HCT116 (cell line): ENCODE measurements at regions not wholly inside any gene's neighbourhood (a gene's known extent, or its start where the extent isn't known, plus 50 kb on each side); places are given as distances from the start of the nearest gene placed in this dataset.

ENCODE experiments used
- ATAC-seq: fragments of 200-7000 bp; cut with Tn5 transposase; 2 replicates; pipeline ENCODE4 v1.9.1; 2020; ENCODE audit warnings: mild to moderate bottlenecking, moderate library complexity
- BruUV-seq: library from RNA; stranded (reverse); fragments of 400-500 nt; replicated peaks from 2 replicates; lab custom pipeline; 2021; lab: Mats Ljungman, UMichigan
- CTCF ChIA-PET: fragments of 300-600 bp; sonication (Branson Sonifier 250); formaldehyde crosslinking; loops from one replicate; lab custom pipeline; 2021; ENCODE audit warnings: antibody characterized with exemption; lab: Charles Lee
- POLR2A ChIA-PET: fragments of 300-600, 350-600 bp; sonication (Branson Sonifier 250); formaldehyde crosslinking; loops from one replicate; lab custom pipeline; 2021; ENCODE audit warnings: antibody characterized with exemption; lab: Charles Lee
- RAD21 ChIA-PET, 2 experiments: fragments of 300-600 bp; sonication (Branson Sonifier 250); formaldehyde crosslinking; loops; one replicate each; lab custom pipeline; 2023; ENCODE audit warnings: low total read pairs in 2 of 2; ENCODE audit not compliant: uncharacterized antibody in 2 of 2, unreplicated experiment in 2 of 2, low non-redundant PET in 1 of 2; lab: Charles Lee
- DNase-seq: peaks from one replicate; pipeline ENCODE4 v3.0.0-alpha.2; 2010; ENCODE audit warnings: low read depth, low spot score
- H2AFZ ChIP-seq: fragments of 200-600 bp; shearing (Covaris generic), sonication (generic); 2 replicates; pipeline ENCODE4 v1.6.1; 2017; ENCODE audit warnings: low read depth, mixed run types, mixed read lengths, antibody characterized with exemption, low read length; ENCODE audit not compliant: poor library complexity, severe bottlenecking
- H3K27ac ChIP-seq: 2 replicates; pipeline ENCODE4 v1.5.1; 2012; ENCODE audit warnings: low read depth, low read length
- H3K27me3 ChIP-seq: fragments of 200-600 bp; sonication (generic); 2 replicates; pipeline ENCODE4 v1.6.1; 2016; ENCODE audit warnings: mixed run types, low read length, mixed read lengths; ENCODE audit not compliant: insufficient read depth
- H3K36me3 ChIP-seq, 2 experiments: fragments of 200-500 bp in 1 of 2; fragments of 200-600 bp in 1 of 2; sonication (Bioruptor generic) in 1 of 2; sonication (generic) in 1 of 2; 2 replicates each; pipeline versions ENCODE4 v1.5.1 to v1.6.1; 2014 to 2016; ENCODE audit warnings: low read length in 2 of 2, inconsistent platforms in 1 of 2, mixed read lengths in 1 of 2, mixed run types in 1 of 2; ENCODE audit not compliant: insufficient read depth in 2 of 2, control insufficient read depth in 1 of 2
- H3K4me1 ChIP-seq, 2 experiments: fragments of 200-600 bp in 1 of 2; sonication (generic) in 1 of 2; 2 replicates each; pipeline versions ENCODE4 v1.5.1 to v1.6.1; 2012 to 2017; ENCODE audit warnings: low read length in 2 of 2, inconsistent platforms in 1 of 2, mild to moderate bottlenecking in 1 of 2, mixed read lengths in 1 of 2, mixed run types in 1 of 2, moderate library complexity in 1 of 2; ENCODE audit not compliant: insufficient read depth in 2 of 2, control insufficient read depth in 1 of 2
- H3K4me2 ChIP-seq: fragments of 200-600 bp; sonication (generic); 2 replicates; pipeline ENCODE4 v1.6.1; 2017; ENCODE audit warnings: mixed run types, low read length, mixed read lengths
- H3K4me3 ChIP-seq, 2 experiments: fragments of 200-600 bp in 1 of 2; sonication (generic) in 1 of 2; replicated peaks in 1 of 2; 2 replicates each; pipeline ENCODE4 v1.5.1; 2011 to 2016; ENCODE audit warnings: low read length in 2 of 2, control low read depth in 1 of 2, low read depth in 1 of 2, mild to moderate bottlenecking in 1 of 2, mixed read lengths in 1 of 2, mixed run types in 1 of 2
- H3K79me2 ChIP-seq: fragments of 200-600 bp; sonication (generic); 2 replicates; pipeline ENCODE4 v1.6.1; 2017; ENCODE audit warnings: mild to moderate bottlenecking, mixed run types, low read length, moderate library complexity, mixed read lengths; ENCODE audit not compliant: insufficient read depth
- H3K9ac ChIP-seq: fragments of 200-600 bp; sonication (generic); 2 replicates; pipeline ENCODE4 v1.6.1; 2016; ENCODE audit warnings: low read length, mixed read lengths
- H3K9me2 ChIP-seq: fragments of 200-600 bp; sonication (generic), shearing (Covaris generic); 2 replicates; pipeline ENCODE4 v1.6.1; 2017; ENCODE audit warnings: mixed run types, mild to moderate bottlenecking, moderate library complexity; ENCODE audit not compliant: insufficient read depth
- H3K9me3 ChIP-seq, 2 experiments: fragments of 200-500 bp in 1 of 2; fragments of 200-600 bp in 1 of 2; sonication (Bioruptor generic) in 1 of 2; sonication (generic) in 1 of 2; 2 replicates each; pipeline ENCODE4 v1.6.1; 2014 to 2017; ENCODE audit warnings: low read length in 2 of 2, mixed read lengths in 2 of 2, inconsistent platforms in 1 of 2, low read depth in 1 of 2, mild to moderate bottlenecking in 1 of 2, mixed run types in 1 of 2, moderate library complexity in 1 of 2; ENCODE audit not compliant: control insufficient read depth in 1 of 2, insufficient read depth in 1 of 2
- H4K20me1 ChIP-seq: fragments of 200-600 bp; sonication (generic), shearing (Covaris generic); 2 replicates; pipeline ENCODE4 v1.6.1; 2017; ENCODE audit warnings: mixed run types, mild to moderate bottlenecking, moderate library complexity; ENCODE audit not compliant: insufficient read depth
- CBX3 ChIP-seq: IDR thresholded peaks from 2 replicates; pipeline ENCODE4 v1.6.1; 2012; ENCODE audit warnings: low read depth
- EGR1 ChIP-seq: IDR thresholded peaks from 2 replicates; pipeline ENCODE4 v1.6.1; 2012; ENCODE audit warnings: low read depth
- EZH2 ChIP-seq: fragments of 200-600 bp; sonication (generic); IDR thresholded peaks from 2 replicates; pipeline ENCODE4 v1.6.1; 2017; ENCODE audit warnings: antibody characterized with exemption, mixed run types
- FOSL1 ChIP-seq: IDR thresholded peaks from 2 replicates; pipeline ENCODE4 v1.6.1; 2012; ENCODE audit warnings: low read depth
- MAX ChIP-seq: IDR thresholded peaks from 2 replicates; pipeline ENCODE4 v1.6.1; 2012
- POLR2AphosphoS5 ChIP-seq: IDR thresholded peaks from 2 replicates; pipeline ENCODE4 v1.6.1; 2011; ENCODE audit warnings: mild to moderate bottlenecking, low read depth, low read length, moderate library complexity
- SP1 ChIP-seq: IDR thresholded peaks from 2 replicates; pipeline ENCODE4 v1.6.1; 2012; ENCODE audit warnings: low read depth
- SRF ChIP-seq: IDR thresholded peaks from 2 replicates; pipeline ENCODE4 v1.6.1; 2012; ENCODE audit warnings: low read depth
- TCF7L2 ChIP-seq: IDR thresholded peaks from 2 replicates; pipeline ENCODE4 v1.7.0; 2011; ENCODE audit warnings: borderline replicate concordance, inconsistent platforms; ENCODE audit not compliant: insufficient read depth, insufficient read length; ENCODE audit errors: extremely low read depth
- YY1 ChIP-seq: IDR thresholded peaks from 2 replicates; pipeline ENCODE4 v1.6.1; 2011; ENCODE audit warnings: low read length, low read depth, moderate library complexity, mild to moderate bottlenecking; ENCODE audit not compliant: insufficient replicate concordance; ENCODE audit errors: extremely low read depth
- intact Hi-C: fragments of 100-400 bp; cut with micrococcal nuclease; formaldehyde crosslinking; loops from 2 replicates; pipeline ENCODE4 v1.10.0; 2022
- TF ChIP-seq, protein P1 (sequence below): IDR thresholded peaks from 2 replicates; pipeline ENCODE4 v1.6.1; 2012
- TF ChIP-seq, protein P2 (sequence below): IDR thresholded peaks from 2 replicates; pipeline ENCODE4 v1.6.1; 2011; ENCODE audit warnings: mild to moderate bottlenecking, low read length, moderate library complexity; ENCODE audit not compliant: insufficient replicate concordance; ENCODE audit errors: extremely low read depth
- TF ChIP-seq, protein P3 (sequence below): IDR thresholded peaks from 2 replicates; pipeline ENCODE4 v1.6.1; 2012; ENCODE audit warnings: low read depth

- H3K4me3 ChIP-seq = no peak overlapping the region
- TF ChIP-seq CBX3 = no peak
- no peak for TF ChIP-seq SRF
- TF ChIP-seq POLR2AphosphoS5 = no peak
- no peak for TF ChIP-seq MAX
- no peak for TF ChIP-seq YY1
- TF ChIP-seq, protein P1, sequence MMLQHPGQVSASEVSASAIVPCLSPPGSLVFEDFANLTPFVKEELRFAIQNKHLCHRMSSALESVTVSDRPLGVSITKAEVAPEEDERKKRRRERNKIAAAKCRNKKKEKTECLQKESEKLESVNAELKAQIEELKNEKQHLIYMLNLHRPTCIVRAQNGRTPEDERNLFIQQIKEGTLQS = no peak
- no peak for TF ChIP-seq TCF7L2
- no peak for TF ChIP-seq EGR1
- TF ChIP-seq EZH2 = no peak
- TF ChIP-seq SP1 = no peak
- TF ChIP-seq, all 23 proteins: peak for 0
- Histone ChIP-seq H3K9me3 (peaks cover 0 to 3% of the 10 kb centered on the region in 2 experiments; a peak in 1 of 4 replicates), H2AFZ (no peak overlapping the region), H3K79me2 (no peaks in the 10 kb centered on the region), H3K27me3 (no peaks in the 10 kb centered on the region), H3K4me1 (no peaks in the 10 kb centered on the region), H4K20me1 (no peaks in the 10 kb centered on the region), H3K9me2 (no peaks in the 10 kb centered on the region), H3K27ac (no peak overlapping the region), H3K36me3 (no peaks in the 10 kb centered on the region), H3K9ac (no peak overlapping the region), H3K4me2 (no peak overlapping the region)
- DNase-seq (no peak), ATAC-seq (no peak)
- POLR2A ChIA-PET = no interaction called here
- RAD21 ChIA-PET = no interaction called here
- intact Hi-C loops = no loop called here
- CTCF ChIA-PET = no interaction called here
- BruUV-seq = no TSS peak
Measured at GRCh38 chr20:39990692-39991091, 698.3 kb downstream of the MAFB start.

GRCh38 chr20:39988991-39989390 is 700.0 kb downstream of the MAFB start:
- no peak for DNase-seq
- no peaks in the 10 kb centered on the region for H3K4me1 ChIP-seq
- TF ChIP-seq TCF7L2 (no peak), SRF (no peak), FOSL1 (no peak)
- TF ChIP-seq, protein P2, sequence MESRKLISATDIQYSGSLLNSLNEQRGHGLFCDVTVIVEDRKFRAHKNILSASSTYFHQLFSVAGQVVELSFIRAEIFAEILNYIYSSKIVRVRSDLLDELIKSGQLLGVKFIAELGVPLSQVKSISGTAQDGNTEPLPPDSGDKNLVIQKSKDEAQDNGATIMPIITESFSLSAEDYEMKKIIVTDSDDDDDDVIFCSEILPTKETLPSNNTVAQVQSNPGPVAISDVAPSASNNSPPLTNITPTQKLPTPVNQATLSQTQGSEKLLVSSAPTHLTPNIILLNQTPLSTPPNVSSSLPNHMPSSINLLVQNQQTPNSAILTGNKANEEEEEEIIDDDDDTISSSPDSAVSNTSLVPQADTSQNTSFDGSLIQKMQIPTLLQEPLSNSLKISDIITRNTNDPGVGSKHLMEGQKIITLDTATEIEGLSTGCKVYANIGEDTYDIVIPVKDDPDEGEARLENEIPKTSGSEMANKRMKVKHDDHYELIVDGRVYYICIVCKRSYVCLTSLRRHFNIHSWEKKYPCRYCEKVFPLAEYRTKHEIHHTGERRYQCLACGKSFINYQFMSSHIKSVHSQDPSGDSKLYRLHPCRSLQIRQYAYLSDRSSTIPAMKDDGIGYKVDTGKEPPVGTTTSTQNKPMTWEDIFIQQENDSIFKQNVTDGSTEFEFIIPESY = no peak
- TF ChIP-seq, protein P3, sequence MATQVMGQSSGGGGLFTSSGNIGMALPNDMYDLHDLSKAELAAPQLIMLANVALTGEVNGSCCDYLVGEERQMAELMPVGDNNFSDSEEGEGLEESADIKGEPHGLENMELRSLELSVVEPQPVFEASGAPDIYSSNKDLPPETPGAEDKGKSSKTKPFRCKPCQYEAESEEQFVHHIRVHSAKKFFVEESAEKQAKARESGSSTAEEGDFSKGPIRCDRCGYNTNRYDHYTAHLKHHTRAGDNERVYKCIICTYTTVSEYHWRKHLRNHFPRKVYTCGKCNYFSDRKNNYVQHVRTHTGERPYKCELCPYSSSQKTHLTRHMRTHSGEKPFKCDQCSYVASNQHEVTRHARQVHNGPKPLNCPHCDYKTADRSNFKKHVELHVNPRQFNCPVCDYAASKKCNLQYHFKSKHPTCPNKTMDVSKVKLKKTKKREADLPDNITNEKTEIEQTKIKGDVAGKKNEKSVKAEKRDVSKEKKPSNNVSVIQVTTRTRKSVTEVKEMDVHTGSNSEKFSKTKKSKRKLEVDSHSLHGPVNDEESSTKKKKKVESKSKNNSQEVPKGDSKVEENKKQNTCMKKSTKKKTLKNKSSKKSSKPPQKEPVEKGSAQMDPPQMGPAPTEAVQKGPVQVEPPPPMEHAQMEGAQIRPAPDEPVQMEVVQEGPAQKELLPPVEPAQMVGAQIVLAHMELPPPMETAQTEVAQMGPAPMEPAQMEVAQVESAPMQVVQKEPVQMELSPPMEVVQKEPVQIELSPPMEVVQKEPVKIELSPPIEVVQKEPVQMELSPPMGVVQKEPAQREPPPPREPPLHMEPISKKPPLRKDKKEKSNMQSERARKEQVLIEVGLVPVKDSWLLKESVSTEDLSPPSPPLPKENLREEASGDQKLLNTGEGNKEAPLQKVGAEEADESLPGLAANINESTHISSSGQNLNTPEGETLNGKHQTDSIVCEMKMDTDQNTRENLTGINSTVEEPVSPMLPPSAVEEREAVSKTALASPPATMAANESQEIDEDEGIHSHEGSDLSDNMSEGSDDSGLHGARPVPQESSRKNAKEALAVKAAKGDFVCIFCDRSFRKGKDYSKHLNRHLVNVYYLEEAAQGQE = no peak
- TF ChIP-seq, all 23 proteins: peak for 0
- Histone ChIP-seq H3K9me2 (no peaks in the 10 kb centered on the region), H3K9me3 (peaks cover 0 to 8% of the 10 kb centered on the region in 2 experiments; a peak in 1 of 4 replicates), H3K4me3 (no peak overlapping the region), H4K20me1 (no peaks in the 10 kb centered on the region), H3K36me3 (no peaks in the 10 kb centered on the region), H3K4me2 (no peak overlapping the region), H3K79me2 (no peaks in the 10 kb centered on the region), H3K27ac (no peak overlapping the region), H2AFZ (no peak overlapping the region), H3K9ac (no peak overlapping the region), H3K27me3 (no peaks in the 10 kb centered on the region)
- ChIA-PET RAD21 (no interaction called here), POLR2A (no interaction called here), CTCF (no interaction called here)
- intact Hi-C loops = no loop called here
- ATAC-seq = no peak
- BruUV-seq = no TSS peak
